ENCODE measurements at regions not wholly inside any gene's neighbourhood (a gene's known extent, or its start where the extent isn't known, plus 50 kb on each side); places are given as distances from the start of the nearest gene placed in this dataset.

DNA sequence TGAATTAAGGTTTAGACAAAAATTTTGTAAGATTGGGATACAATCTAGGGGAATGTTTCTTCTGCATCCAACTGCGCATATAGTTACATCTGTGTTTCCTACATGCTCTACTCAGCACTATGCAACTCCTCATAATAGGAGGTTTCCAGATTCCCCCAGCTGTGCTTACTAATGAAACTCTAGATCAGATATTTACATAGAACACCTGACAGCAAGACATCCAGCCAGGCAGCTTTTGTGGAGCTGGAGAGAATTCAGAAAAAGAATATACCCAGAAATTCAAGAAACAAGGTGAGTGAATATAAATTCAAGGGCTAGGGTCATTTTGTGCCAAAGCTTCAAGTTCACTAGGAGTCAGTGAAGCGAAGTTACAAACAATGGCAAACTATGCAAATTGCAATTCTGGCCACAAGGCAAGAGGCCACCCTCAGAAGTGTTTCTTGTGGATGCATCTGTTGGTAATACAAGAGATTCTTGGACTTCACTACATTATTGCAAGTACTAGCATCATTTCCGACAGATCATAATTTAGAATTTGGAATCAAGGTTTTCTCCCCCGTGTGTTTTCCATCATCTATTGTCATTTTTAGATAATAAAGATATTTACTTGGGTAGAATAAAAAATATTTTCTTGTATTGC is 341.2 kb upstream of the NAV3 start:
- DNase-seq = peak in 1 of 2 experiments; percentile 26

DNA sequence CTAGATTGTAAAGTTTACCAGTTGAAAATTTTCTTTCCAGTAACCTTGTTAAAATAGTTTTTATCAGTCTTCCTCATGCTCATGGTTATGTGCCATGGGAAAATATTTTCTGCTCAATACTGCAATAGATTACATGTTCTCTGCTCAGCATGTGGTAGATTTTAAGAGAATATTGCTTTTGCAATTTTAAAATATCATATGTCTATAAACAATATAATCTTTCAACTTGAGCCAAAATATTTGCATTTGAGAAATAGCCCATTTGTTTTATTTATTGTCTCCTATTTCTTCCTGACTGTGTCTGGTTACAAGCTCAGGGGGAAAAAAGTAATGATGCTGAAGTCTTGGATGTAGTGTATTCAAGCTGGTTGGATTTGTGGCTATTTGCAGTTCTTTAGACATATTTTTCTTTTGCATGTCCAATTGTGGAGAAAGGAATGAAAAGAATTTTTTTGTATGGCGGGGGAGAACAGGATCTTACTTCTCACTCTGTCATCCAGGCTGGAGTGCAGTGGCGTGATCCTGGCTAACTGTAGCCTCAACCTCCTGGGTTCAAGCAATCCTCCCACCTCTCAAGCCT is 342.6 kb upstream of the NAV3 start:
- peak in 1 of 2 experiments; percentile 13 for DNase-seq

DNA sequence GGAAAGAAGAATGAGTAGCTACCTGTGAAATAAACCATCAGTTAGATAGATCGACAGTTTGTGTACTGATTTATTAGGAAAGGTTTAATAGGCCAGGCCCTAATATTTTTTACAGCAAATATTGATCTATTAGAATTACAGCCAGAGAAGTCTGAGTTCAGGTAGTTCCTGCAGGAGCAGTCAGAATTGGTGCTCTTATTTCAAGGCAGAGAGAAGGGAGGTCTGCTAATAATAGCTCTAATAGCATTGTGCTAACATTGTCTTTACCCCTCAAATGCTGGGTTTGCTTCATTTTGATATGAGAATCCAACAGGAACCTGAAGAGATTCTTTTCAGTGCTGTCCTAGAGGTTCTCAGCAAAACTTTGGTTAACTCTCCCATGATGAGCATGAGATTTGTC is 343.8 kb upstream of the NAV3 start:
- no peak for DNase-seq

DNA sequence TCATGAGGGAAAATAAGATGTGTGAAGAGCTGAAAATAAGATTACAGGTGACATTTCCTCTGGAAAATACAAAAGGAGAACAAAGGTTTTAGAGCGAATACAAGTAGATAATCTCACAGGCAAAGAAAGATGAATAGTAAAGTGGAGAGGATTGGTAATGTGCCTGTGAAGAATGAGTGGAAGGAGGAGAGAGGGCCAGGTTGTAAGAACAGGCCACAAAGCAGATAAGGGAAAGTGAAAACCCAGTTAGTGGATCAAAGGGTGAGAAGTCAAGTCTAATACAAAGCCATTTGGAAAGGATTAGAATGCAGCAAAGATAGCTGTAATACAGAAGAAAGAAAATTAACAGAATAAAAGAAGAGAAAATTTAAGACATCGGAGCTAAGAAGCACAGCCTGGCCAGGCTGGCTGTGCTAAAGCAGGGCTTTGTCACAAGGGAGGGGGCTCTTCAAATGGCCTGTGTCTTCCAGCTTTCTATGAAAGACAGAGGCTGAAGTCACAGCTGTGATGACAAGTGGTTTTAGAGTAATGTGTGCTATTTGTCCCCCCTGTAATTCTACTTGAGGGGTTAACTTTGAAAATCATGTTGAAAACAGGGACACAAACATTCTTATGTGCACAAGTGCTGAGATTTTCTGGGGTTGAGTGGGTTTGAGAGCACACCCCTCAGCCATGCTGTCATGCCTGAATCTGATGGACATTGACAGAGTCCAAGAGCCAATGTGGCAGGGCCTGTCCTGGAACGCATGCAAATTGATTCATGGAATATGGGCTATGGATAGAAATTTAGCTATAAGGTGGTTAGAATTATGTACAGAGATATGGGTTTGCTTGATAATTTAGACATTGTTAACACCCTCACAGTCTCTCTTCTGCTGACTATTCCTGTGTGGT is 344.5 kb upstream of the NAV3 start:
- no peak for DNase-seq

DNA sequence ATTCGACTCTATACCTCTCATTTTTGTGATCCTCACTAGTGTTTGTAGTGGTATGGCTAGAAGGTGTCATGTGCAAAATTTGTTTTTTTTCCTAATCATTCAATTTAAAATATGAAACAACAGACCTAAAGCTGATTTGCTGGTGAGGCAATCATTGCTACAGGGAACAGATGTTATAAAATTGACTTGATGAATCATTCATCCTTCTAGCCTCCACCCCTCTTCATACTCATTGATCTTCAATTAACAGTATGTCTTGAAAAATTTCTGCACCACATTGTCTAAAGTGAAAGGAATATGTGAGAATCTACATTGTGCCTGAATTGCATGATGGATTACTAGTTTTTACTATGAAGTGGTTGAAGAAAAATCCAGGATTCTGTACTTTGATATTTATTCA is 349.0 kb upstream of the NAV3 start:
- no peak for DNase-seq

DNA sequence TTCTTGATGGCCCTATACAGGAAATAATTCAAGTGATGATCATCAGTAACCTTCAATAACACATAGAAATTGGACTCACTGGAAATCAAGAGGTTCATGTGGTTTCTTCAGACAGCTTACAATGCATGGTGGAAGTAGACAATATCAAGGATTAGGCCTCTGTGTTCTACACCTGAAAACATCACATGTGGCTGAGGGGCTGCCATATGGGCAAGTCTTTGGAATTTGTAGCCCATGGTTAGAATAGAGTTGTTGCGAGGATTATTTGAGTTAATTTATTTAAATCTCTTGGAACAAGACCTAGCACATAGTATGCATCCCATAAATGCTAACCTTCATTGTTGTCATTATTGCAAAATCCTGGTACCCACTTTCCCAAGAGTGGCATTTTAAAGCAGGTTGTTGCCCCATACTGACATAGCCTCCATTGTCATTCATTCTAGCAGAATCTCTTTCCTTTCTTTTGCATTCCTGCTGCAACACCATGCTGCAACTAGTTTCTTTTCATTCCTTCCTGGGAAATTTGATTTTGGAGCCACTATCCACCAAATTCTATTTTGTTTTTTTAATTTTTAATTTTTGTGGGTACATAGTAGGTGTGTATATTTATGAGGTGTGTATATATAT is 352.7 kb upstream of the NAV3 start:
- no peak for DNase-seq

DNA sequence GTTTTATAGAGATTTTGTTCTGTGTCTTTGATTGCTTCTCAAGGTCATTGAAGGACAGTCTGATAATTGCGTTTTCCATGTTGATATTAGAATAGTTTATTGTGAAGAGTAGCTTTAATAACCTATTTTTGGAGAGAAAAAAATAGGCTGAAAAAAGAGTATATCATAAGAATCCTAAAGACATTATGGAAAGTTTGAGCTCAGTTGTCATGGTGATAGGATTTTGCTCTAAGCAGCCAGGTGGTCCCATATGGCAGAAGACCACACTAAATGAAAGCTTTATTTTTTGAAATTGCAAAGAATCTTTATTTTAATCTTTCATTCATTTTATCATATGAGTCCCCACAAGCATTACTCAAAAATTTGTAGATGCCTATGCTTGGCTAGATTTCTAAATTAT is 358.9 kb upstream of the NAV3 start:
- no peak for DNase-seq

DNA sequence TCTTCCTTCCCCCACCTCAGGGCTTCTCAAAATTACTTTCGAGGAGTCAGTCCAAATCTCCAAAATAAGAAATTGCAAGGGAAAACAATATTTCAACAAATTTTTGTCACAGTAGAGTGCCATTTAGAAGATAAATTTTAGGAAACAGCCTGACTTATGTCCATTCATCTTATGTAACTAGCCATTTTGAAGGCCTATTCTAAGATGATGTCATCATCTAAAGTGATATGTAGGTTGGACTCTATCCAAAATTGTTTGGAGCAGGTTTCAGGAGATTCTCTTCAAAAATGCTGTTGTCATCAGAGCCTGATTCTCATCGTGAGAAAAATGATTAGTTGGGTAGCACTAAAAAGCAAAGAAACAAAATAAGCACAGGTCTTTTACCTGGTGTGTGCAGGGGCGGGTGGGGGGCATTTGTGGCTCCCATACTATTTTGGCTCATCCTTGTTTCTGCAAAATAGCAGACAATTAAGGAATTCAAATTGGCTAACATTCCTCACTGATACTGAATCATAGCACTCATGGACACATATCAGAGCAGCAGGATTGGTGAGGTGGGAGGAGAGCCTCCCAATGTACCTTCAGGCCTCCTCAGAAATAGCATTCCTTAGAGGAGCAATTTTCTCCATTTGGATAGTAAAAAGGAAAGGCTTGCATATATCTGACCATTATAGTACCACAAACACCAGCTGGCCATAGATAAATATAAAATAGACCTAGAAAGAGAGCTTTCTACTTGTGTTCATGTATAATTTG is 360.9 kb upstream of the NAV3 start:
- DNase-seq = no peak

DNA sequence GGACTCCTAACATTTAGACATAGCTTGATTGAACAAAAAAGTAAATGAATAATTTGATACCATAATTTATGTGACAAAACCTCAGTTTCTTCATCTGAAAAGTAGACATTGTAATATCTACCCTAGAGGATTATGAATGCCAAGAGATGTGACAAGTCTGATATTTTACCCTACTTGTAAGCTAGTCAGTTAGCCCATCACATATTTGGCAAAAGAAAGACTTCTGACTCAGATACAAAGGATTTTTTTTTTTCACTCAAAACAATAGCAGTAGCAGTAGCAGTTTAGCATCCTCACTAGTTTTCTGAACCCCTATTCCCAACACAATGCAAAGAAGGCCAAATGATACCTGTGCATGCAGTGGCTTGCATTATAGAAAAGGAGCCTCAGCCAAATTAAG is 377.3 kb upstream of the E2F7 start:
- DNase-seq = no peak

DNA sequence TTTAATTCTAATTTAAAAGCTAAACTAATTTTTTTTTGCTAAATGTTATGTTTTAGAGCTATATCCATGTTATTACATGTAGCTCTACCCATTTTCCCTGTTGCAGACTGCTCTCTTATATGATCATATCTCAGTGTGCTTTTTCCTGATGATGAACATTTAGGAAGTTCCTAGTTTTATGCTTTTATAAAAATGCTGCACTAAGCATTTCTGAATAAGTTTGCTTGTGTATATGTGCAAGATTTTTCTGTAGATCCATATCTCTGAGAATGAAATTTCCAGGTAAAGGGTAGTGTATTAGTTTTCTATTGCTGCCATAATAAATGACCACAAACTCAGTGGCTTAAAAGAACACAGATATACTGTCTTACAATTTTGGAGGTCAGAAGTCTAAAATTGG is 374.4 kb upstream of the E2F7 start:
- no peak for DNase-seq

DNA sequence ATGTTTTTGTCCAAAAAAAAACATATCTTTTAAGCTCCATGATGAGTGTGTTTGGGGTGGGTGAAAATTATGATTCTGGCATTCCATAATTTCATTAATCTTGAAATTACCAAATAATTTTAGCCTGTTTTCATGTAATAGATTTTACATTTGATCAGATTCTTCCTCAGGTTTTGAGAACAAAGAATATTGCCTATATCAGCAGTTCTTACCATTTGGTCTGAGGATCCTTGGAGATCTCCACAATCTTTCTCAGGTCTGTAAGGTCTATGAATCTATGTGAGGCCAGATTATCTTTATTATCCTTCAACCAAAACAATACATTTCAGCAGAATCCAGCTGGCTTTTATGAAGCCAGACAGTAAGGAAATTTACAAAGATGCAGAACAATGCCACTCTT is 373.3 kb upstream of the E2F7 start:
- DNase-seq = no peak

DNA sequence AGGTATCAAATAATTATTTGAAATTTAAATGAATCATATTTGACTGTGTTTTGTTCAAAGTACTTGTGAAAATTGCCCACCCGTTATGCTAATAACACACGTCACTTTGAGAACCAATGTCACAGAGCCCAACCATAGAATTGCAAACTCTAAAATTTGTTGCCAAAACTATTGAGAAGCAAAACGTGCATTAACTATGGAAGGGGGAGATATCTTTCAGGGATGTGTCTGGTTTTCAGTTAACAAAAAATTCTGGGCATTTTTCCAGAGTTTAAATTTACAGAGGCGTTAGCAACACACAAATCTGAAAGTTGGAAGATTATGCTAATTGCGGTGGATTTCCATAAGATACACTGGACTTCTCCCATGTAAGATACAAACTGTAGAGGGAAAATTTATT is 371.8 kb upstream of the E2F7 start:
- no peak for DNase-seq

DNA sequence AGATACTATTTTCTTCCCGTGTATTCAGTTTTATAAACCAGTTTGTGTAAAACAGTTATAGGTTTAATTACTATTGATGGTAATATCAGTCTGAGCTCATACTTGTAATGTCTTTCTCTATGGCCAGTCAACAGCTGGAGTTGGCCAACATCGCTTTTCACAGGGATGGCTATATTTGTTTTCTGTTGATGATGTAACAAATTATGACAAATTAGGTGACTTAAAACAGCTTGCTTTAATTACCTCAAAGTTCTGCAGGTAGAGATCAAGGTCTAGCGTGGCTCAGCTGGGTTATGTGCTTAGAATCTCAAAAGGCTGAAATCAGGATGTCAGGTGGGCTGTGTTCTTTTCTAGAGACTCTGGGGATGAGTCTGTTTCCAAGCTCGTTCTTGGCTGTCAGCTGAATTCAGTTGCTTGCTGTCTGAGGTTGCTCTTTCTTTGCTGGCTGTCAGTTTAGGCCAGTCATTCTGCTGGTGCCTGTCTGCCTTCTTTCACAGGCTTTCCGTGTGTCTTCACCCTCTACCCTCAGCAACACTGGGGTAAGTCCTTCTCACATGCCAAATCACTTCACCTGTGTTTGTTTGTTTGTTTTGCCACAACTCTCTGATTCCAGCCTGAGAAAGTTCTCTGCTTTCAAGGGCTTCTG is 370.2 kb upstream of the E2F7 start:
- DNase-seq = no peak

DNA sequence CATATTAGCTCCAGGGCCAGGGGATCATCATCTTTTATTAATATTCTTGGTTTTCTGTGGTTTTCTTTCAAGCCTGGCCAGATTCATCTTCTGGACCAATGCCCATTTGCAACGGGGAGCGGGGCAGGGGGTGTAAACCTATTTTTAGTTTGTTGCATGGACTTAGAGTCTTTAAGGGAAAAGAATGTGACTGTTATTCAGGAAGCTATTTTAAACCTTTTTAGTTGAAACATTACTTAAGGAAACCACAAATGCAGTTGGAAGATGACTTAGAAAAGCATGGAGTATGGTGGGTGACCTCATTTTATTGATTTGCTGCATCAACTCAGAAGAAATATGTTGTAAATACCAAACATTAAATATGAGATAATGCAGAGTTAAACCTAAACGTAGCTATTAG is 368.4 kb upstream of the E2F7 start:
- no peak for DNase-seq

DNA sequence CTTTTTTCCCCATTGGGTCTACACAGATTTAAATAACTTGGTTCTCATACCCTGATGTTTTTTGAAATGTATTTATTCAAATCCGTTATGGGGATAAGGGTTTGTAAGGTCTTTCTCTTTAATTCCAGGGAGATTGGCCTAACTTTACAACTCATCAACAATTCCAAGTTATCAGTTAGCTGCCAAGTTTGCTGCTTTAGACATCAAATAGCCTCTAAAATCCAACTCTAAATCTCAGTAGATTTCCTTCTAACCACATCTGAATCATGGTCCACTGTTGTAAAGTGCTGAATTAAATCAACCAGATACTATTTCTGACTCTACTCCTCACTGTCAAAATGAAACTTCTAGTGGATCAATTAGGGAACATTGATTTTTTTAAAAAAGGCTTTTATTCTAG is 364.1 kb upstream of the E2F7 start:
- DNase-seq = no peak

DNA sequence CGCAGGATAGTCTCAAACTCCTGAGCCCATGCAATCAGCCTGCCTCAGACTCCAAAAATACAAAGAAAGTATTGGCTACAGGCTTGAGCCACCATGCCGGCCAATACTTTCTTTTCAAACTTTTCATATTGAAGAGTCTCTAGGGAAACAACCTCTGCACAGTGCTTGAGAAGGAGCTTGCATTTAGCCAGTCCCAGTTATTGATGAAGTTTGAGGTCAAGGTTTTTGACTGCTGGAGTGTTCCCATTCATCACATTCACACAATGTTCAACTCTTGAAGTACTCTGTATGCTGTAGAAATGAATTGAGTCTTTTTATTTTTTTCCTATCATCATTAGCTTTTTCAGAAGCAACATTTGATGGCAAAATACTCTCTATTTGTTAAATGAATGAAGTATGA is 355.8 kb upstream of the E2F7 start:
- no peak for DNase-seq

DNA sequence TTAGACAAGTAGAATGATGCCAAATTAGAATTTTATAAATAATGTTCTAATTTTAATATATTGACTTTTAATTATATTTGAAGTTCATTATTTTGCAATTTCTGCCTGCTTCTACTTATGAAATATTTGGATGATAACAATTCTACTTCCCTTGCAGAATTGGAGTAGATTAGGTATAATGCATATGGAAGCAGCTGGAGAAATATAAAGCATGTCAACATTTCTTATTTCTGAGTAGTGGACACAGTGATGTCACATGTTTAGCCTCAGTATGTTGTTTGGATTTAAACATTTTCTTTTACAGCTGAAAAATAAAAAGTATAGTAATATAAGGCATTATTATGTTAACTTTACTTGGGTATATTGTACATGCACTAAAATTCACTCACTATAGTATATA is 344.2 kb upstream of the E2F7 start:
- no peak for DNase-seq

DNA sequence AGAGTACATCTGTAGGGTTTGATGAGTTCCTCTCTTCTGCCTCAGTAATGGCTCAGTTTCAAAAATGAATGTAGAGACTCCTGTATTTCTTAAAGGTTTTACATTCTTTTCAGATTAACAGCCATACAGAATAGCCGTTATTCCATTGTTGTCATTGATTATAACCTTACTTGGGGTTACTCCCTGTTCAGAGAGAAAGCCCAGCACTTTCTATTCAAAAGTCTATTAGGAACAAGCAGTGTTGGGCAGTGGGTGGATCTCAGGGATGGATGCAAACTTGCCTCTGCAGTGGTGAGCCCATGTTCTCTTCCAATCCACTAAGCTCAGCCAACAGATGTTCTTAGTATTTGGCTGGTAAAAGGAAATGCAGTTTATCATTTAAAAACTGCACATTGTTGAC is 342.6 kb upstream of the E2F7 start:
- DNase-seq = no peak

DNA sequence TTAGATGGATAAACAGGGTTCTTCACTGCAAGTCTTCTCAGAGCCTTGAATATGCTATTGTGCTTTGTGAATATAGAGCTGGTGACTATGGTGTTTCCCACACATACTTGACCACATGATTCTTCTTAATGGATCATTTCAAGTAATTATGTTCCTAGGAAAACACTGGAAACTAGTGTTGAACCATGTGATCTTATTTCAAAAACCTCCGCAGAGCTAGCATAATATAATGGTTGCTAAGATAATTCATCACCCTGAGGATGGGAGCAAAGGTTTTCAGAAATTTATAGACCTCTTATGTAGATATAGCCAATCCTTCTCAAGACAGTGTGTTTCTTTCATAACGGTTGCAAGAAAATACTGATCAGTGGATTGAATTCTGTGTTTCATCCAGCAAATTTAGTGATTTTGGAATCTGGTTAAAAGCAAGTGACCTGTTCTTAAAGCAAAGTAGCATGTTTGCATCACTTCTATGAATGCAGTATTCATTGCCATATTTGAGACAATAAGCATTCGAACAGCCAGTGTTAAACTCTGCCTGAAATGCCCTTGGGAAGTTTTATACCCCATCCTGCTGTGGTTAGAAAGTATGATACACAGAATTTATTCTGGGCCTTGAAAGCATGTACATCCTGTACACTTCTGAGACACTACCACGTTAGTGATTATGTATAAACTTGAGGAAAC is 341.0 kb upstream of the E2F7 start:
- no peak for DNase-seq

DNA sequence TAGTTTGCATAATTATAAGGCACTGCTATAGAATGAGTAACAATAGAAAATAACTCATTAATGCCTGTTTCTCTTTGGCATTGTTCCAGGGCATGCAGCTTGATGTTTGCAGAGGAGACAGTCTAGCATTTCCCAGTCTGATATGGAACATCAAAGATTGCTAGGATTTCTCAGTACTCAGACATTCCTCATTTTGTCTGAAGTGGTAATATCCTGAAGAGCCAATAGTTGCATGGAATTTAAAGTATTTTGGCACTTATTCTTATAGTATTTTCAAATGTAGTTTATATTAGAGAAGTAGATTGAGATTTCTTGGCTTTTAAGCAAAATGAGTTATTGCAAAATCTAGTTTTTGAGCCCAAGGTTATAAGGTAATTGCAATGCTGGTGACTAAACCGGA is 337.3 kb upstream of the E2F7 start:
- DNase-seq = no peak

DNA sequence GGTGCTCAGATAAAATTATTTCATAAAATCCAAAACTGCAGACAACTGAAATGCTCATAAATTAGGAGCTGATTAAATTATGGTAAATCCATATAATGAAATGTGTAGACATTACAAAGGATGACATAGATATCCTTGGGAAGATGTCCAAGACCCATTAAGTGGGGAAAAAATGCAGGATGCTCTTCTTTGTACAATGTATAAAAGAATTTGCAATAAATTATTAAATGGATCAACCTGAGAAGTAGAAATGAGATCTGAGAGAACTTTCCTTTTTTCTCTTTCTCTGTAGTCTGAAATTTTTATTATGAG is 336.4 kb upstream of the E2F7 start:
- no peak for DNase-seq
